Neural cell (in vitro differentiated cells): ENCODE measurements at regions not wholly inside any gene's neighbourhood (a gene's known extent, or its start where the extent isn't known, plus 50 kb on each side); places are given as distances from the start of the nearest gene placed in this dataset.

Experiments used
- EZH2 ChIP-seq: fragments of 200-600, 300-800 bp; shearing (Covaris generic), sonication (generic); IDR thresholded peaks from 2 replicates; pipeline ENCODE4 v1.6.1; 2014; ENCODE audit warnings: antibody characterized with exemption, low read length, borderline replicate concordance, mild to moderate bottlenecking; ENCODE audit not compliant: insufficient read depth, poor library complexity, severe bottlenecking
- MXI1 ChIP-seq: fragments of 450-650 bp; conservative IDR thresholded peaks from 2 replicates; pipeline ENCODE4 v1.6.1; 2014; ENCODE audit warnings: antibody characterized with exemption, mild to moderate bottlenecking; ENCODE audit not compliant: poor library complexity, severe bottlenecking
- TF ChIP-seq, protein P1 (sequence below): fragments of 450-650 bp; IDR thresholded peaks from 2 replicates; pipeline ENCODE4 v1.5.1; 2014; ENCODE audit warnings: antibody characterized with exemption, mild to moderate bottlenecking, moderate library complexity; ENCODE audit not compliant: poor library complexity, severe bottlenecking

GRCh38 chr1:37315371-37315846, 159.0 kb upstream of the ZC3H12A start:
- TF ChIP-seq, protein P1, sequence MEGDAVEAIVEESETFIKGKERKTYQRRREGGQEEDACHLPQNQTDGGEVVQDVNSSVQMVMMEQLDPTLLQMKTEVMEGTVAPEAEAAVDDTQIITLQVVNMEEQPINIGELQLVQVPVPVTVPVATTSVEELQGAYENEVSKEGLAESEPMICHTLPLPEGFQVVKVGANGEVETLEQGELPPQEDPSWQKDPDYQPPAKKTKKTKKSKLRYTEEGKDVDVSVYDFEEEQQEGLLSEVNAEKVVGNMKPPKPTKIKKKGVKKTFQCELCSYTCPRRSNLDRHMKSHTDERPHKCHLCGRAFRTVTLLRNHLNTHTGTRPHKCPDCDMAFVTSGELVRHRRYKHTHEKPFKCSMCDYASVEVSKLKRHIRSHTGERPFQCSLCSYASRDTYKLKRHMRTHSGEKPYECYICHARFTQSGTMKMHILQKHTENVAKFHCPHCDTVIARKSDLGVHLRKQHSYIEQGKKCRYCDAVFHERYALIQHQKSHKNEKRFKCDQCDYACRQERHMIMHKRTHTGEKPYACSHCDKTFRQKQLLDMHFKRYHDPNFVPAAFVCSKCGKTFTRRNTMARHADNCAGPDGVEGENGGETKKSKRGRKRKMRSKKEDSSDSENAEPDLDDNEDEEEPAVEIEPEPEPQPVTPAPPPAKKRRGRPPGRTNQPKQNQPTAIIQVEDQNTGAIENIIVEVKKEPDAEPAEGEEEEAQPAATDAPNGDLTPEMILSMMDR, result no peak
- TF ChIP-seq EZH2 (no peak), MXI1 (no peak)
